HCT116 (cell line): ENCODE measurements at regions not wholly inside any gene's neighbourhood (a gene's known extent, or its start where the extent isn't known, plus 50 kb on each side); places are given as distances from the start of the nearest gene placed in this dataset.

Experiments
- ATAC-seq: fragments of 200-7000 bp; cut with Tn5 transposase; 2 replicates; pipeline ENCODE4 v1.9.1; 2020; ENCODE audit warnings: mild to moderate bottlenecking, moderate library complexity
- BruUV-seq: library from RNA; stranded (reverse); fragments of 400-500 nt; replicated peaks from 2 replicates; lab custom pipeline; 2021; lab: Mats Ljungman, UMichigan
- CTCF ChIA-PET: fragments of 300-600 bp; sonication (Branson Sonifier 250); formaldehyde crosslinking; loops from one replicate; lab custom pipeline; 2021; ENCODE audit warnings: antibody characterized with exemption; lab: Charles Lee
- POLR2A ChIA-PET: fragments of 300-600, 350-600 bp; sonication (Branson Sonifier 250); formaldehyde crosslinking; loops from one replicate; lab custom pipeline; 2021; ENCODE audit warnings: antibody characterized with exemption; lab: Charles Lee
- RAD21 ChIA-PET, 2 experiments: fragments of 300-600 bp; sonication (Branson Sonifier 250); formaldehyde crosslinking; loops; one replicate each; lab custom pipeline; 2023; ENCODE audit warnings: low total read pairs in 2 of 2; ENCODE audit not compliant: uncharacterized antibody in 2 of 2, unreplicated experiment in 2 of 2, low non-redundant PET in 1 of 2; lab: Charles Lee
- DNase-seq: peaks from one replicate; pipeline ENCODE4 v3.0.0-alpha.2; 2010; ENCODE audit warnings: low read depth, low spot score
- H2AFZ ChIP-seq: fragments of 200-600 bp; shearing (Covaris generic), sonication (generic); 2 replicates; pipeline ENCODE4 v1.6.1; 2017; ENCODE audit warnings: low read depth, mixed run types, mixed read lengths, antibody characterized with exemption, low read length; ENCODE audit not compliant: poor library complexity, severe bottlenecking
- H3K27ac ChIP-seq: 2 replicates; pipeline ENCODE4 v1.5.1; 2012; ENCODE audit warnings: low read depth, low read length
- H3K27me3 ChIP-seq: fragments of 200-600 bp; sonication (generic); 2 replicates; pipeline ENCODE4 v1.6.1; 2016; ENCODE audit warnings: mixed run types, low read length, mixed read lengths; ENCODE audit not compliant: insufficient read depth
- H3K36me3 ChIP-seq, 2 experiments: fragments of 200-500 bp in 1 of 2; fragments of 200-600 bp in 1 of 2; sonication (Bioruptor generic) in 1 of 2; sonication (generic) in 1 of 2; 2 replicates each; pipeline versions ENCODE4 v1.5.1 to v1.6.1; 2014 to 2016; ENCODE audit warnings: low read length in 2 of 2, inconsistent platforms in 1 of 2, mixed read lengths in 1 of 2, mixed run types in 1 of 2; ENCODE audit not compliant: insufficient read depth in 2 of 2, control insufficient read depth in 1 of 2
- H3K4me1 ChIP-seq, 2 experiments: fragments of 200-600 bp in 1 of 2; sonication (generic) in 1 of 2; 2 replicates each; pipeline versions ENCODE4 v1.5.1 to v1.6.1; 2012 to 2017; ENCODE audit warnings: low read length in 2 of 2, inconsistent platforms in 1 of 2, mild to moderate bottlenecking in 1 of 2, mixed read lengths in 1 of 2, mixed run types in 1 of 2, moderate library complexity in 1 of 2; ENCODE audit not compliant: insufficient read depth in 2 of 2, control insufficient read depth in 1 of 2
- H3K4me2 ChIP-seq: fragments of 200-600 bp; sonication (generic); 2 replicates; pipeline ENCODE4 v1.6.1; 2017; ENCODE audit warnings: mixed run types, low read length, mixed read lengths
- H3K4me3 ChIP-seq, 2 experiments: fragments of 200-600 bp in 1 of 2; sonication (generic) in 1 of 2; replicated peaks in 1 of 2; 2 replicates each; pipeline ENCODE4 v1.5.1; 2011 to 2016; ENCODE audit warnings: low read length in 2 of 2, control low read depth in 1 of 2, low read depth in 1 of 2, mild to moderate bottlenecking in 1 of 2, mixed read lengths in 1 of 2, mixed run types in 1 of 2
- H3K79me2 ChIP-seq: fragments of 200-600 bp; sonication (generic); 2 replicates; pipeline ENCODE4 v1.6.1; 2017; ENCODE audit warnings: mild to moderate bottlenecking, mixed run types, low read length, moderate library complexity, mixed read lengths; ENCODE audit not compliant: insufficient read depth
- H3K9ac ChIP-seq: fragments of 200-600 bp; sonication (generic); 2 replicates; pipeline ENCODE4 v1.6.1; 2016; ENCODE audit warnings: low read length, mixed read lengths
- H3K9me2 ChIP-seq: fragments of 200-600 bp; sonication (generic), shearing (Covaris generic); 2 replicates; pipeline ENCODE4 v1.6.1; 2017; ENCODE audit warnings: mixed run types, mild to moderate bottlenecking, moderate library complexity; ENCODE audit not compliant: insufficient read depth
- H3K9me3 ChIP-seq, 2 experiments: fragments of 200-500 bp in 1 of 2; fragments of 200-600 bp in 1 of 2; sonication (Bioruptor generic) in 1 of 2; sonication (generic) in 1 of 2; 2 replicates each; pipeline ENCODE4 v1.6.1; 2014 to 2017; ENCODE audit warnings: low read length in 2 of 2, mixed read lengths in 2 of 2, inconsistent platforms in 1 of 2, low read depth in 1 of 2, mild to moderate bottlenecking in 1 of 2, mixed run types in 1 of 2, moderate library complexity in 1 of 2; ENCODE audit not compliant: control insufficient read depth in 1 of 2, insufficient read depth in 1 of 2
- H4K20me1 ChIP-seq: fragments of 200-600 bp; sonication (generic), shearing (Covaris generic); 2 replicates; pipeline ENCODE4 v1.6.1; 2017; ENCODE audit warnings: mixed run types, mild to moderate bottlenecking, moderate library complexity; ENCODE audit not compliant: insufficient read depth
- CEBPB ChIP-seq: IDR thresholded peaks from 2 replicates; pipeline ENCODE4 v1.6.1; 2012; ENCODE audit warnings: low read depth
- FOSL1 ChIP-seq: IDR thresholded peaks from 2 replicates; pipeline ENCODE4 v1.6.1; 2012; ENCODE audit warnings: low read depth
- JUND ChIP-seq: IDR thresholded peaks from 2 replicates; pipeline ENCODE4 v1.6.1; 2012
- SP1 ChIP-seq: IDR thresholded peaks from 2 replicates; pipeline ENCODE4 v1.6.1; 2012; ENCODE audit warnings: low read depth
- intact Hi-C: fragments of 100-400 bp; cut with micrococcal nuclease; formaldehyde crosslinking; loops from 2 replicates; pipeline ENCODE4 v1.10.0; 2022
- TF ChIP-seq, protein P1 (sequence below), 3 experiments: fragments of 200-600 bp in 1 of 3; sonication (generic) in 1 of 3; IDR thresholded peaks in 2 of 3; conservative IDR thresholded peaks in 1 of 3; 2 replicates each; pipeline ENCODE4 v1.5.1; 2012 to 2017; ENCODE audit warnings: low read depth in 2 of 3, low read length in 2 of 3, antibody characterized with exemption in 1 of 3, borderline replicate concordance in 1 of 3, control low read depth in 1 of 3, mild to moderate bottlenecking in 1 of 3, mixed read lengths in 1 of 3, mixed run types in 1 of 3, moderate library complexity in 1 of 3; ENCODE audit not compliant: insufficient read depth in 1 of 3

DNA sequence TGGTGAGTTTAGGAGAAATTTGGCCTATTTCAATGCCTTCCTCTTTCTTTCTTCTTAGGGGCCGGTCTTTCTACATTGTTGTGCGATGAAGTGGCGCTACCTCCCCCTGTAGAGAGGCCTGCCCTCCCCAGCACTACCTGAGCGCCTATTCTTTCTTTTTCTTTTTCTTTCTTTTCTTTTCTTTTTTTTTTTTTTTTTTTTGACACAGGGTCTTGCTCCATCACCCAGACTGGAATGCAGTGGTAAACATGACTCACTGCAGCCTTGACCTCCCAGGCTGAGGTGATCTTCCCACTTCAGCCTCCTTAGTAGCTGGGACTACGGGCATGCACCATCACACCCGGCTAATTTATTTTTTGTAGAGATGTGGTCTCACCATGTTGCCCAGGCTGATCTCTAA, 136.1 kb upstream of the MAX start:
- no peak for DNase-seq
- BruUV-seq: TSS peak; percentile 93
- POLR2A ChIA-PET: interaction anchor here (0.7 to 1.8 kb wide), 4 partner anchors 9 to 117 kb away, joined by 3 to 7 read pairs (median 4); no protein-coding TSS in a partner anchor

More for the DNA sequence above, 136.1 kb upstream of the MAX start:
- H3K4me3 ChIP-seq: peak overlapping the region; percentile 44 to 49
- RAD21 ChIA-PET: interaction anchor here (0.7 to 1.3 kb wide), 3 partner anchors 17 to 71 kb away, joined by 3 to 6 read pairs (median 3); no protein-coding TSS in a partner anchor
- H3K9me2 ChIP-seq: no peaks in the 10 kb centered on the region
- no peaks in the 10 kb centered on the region for H3K9me3 ChIP-seq
- peak overlapping the region; percentile 41 for H3K27ac ChIP-seq
- H3K9ac ChIP-seq: peak overlapping the region; percentile 42
- H4K20me1 ChIP-seq: no peaks in the 10 kb centered on the region
- H3K4me2 ChIP-seq: peak overlapping the region; percentile 70
- no peaks in the 10 kb centered on the region for H3K36me3 ChIP-seq
- intact Hi-C loops: loop anchor here (5.0 kb wide), 2 partner anchors 54 to 119 kb away; no protein-coding TSS in a partner anchor
- peak; percentile 61 for ATAC-seq
- peak; percentile 75 for TF ChIP-seq CEBPB
- TF ChIP-seq, protein P1, sequence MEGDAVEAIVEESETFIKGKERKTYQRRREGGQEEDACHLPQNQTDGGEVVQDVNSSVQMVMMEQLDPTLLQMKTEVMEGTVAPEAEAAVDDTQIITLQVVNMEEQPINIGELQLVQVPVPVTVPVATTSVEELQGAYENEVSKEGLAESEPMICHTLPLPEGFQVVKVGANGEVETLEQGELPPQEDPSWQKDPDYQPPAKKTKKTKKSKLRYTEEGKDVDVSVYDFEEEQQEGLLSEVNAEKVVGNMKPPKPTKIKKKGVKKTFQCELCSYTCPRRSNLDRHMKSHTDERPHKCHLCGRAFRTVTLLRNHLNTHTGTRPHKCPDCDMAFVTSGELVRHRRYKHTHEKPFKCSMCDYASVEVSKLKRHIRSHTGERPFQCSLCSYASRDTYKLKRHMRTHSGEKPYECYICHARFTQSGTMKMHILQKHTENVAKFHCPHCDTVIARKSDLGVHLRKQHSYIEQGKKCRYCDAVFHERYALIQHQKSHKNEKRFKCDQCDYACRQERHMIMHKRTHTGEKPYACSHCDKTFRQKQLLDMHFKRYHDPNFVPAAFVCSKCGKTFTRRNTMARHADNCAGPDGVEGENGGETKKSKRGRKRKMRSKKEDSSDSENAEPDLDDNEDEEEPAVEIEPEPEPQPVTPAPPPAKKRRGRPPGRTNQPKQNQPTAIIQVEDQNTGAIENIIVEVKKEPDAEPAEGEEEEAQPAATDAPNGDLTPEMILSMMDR (IDR thresholded peaks at IDR 0.05 in 2 of 3, conservative IDR thresholded peaks at IDR 0.05 in 1 of 3; ENCODE audit: borderline replicate concordance in 1 of 3, insufficient read depth in 1 of 3, low read depth in 2 of 3, low read length in 2 of 3): no peak
- TF ChIP-seq SP1: peak; percentile 42
- TF ChIP-seq FOSL1: peak; percentile 64
- TF ChIP-seq JUND: peak; percentile 60
- TF ChIP-seq, all 23 proteins: peak for 4
- Histone ChIP-seq H3K27me3 (no peaks in the 10 kb centered on the region), H3K79me2 (no peaks in the 10 kb centered on the region), H3K4me1 (peaks cover 33 to 50% of the 10 kb centered on the region in 2 experiments), H2AFZ (peak overlapping the region; percentile 73)
- CTCF ChIA-PET: interaction anchor here (1.0 kb wide), 1 partner anchor 48 kb away, joined by 3 read pairs; no protein-coding TSS in a partner anchor
